Caco-2 (cell line): ENCODE measurements at regions not wholly inside any gene's neighbourhood (a gene's known extent, or its start where the extent isn't known, plus 50 kb on each side); places are given as distances from the start of the nearest gene placed in this dataset.

Source experiments
- BruUV-seq: library from RNA; stranded (reverse); fragments of 400-500 nt; replicated peaks from 2 replicates; lab custom pipeline; 2021; lab: Mats Ljungman, UMichigan
- CTCF ChIA-PET: fragments of 300-600 bp; sonication (Branson Sonifier 250); formaldehyde crosslinking; loops from one replicate; lab custom pipeline; 2022; ENCODE audit warnings: antibody characterized with exemption; lab: Charles Lee
- POLR2A ChIA-PET: fragments of 300-600 bp; sonication (Branson Sonifier 250); formaldehyde crosslinking; loops from one replicate; lab custom pipeline; 2022; ENCODE audit warnings: antibody characterized with exemption; lab: Charles Lee
- DNase-seq, 2 experiments: peaks; one replicate each; pipeline versions ENCODE4 v3.0.0 to v3.0.0-alpha.2; 2020 to 2022
- H3K27me3 ChIP-seq: replicated peaks from 2 replicates; pipeline ENCODE4 v1.6.0; 2011; ENCODE audit warnings: low read length; ENCODE audit not compliant: control insufficient read depth, insufficient read depth
- H3K36me3 ChIP-seq: 2 replicates; pipeline ENCODE4 v1.5.1; 2011; ENCODE audit warnings: low read length; ENCODE audit not compliant: control insufficient read depth, insufficient read depth
- H3K4me1 ChIP-seq: fragments of 250-450 bp; sonication (Bioruptor Pico); 2 replicates; pipeline ENCODE4 v1.5.1; 2020; ENCODE audit warnings: mild to moderate bottlenecking
- H3K4me3 ChIP-seq: 2 replicates; pipeline ENCODE4 v1.5.1; 2011; ENCODE audit warnings: low read depth, mild to moderate bottlenecking, control low read depth, low read length
- H3K9me3 ChIP-seq: fragments of 250-450 bp; sonication (Bioruptor Pico); 2 replicates; pipeline ENCODE4 v1.5.1; 2020; ENCODE audit warnings: mild to moderate bottlenecking, moderate library complexity
- H3K27ac Mint-ChIP-seq: one replicate; pipeline ENCODE4 v1.8.0; 2022; ENCODE audit warnings: mixed read lengths; ENCODE audit not compliant: unreplicated experiment
- H3K27me3 Mint-ChIP-seq: one replicate; pipeline ENCODE4 v1.8.0; 2022; ENCODE audit warnings: mixed read lengths; ENCODE audit not compliant: insufficient read depth, unreplicated experiment
- H3K36me3 Mint-ChIP-seq: one replicate; pipeline ENCODE4 v1.8.0; 2022; ENCODE audit warnings: mild to moderate bottlenecking, mixed read lengths; ENCODE audit not compliant: insufficient read depth, unreplicated experiment
- H3K4me1 Mint-ChIP-seq: one replicate; pipeline ENCODE4 v1.8.0; 2022; ENCODE audit warnings: low read depth, mixed read lengths; ENCODE audit not compliant: unreplicated experiment
- H3K4me3 Mint-ChIP-seq: one replicate; pipeline ENCODE4 v1.8.0; 2022; ENCODE audit warnings: mild to moderate bottlenecking, moderate library complexity, mixed read lengths; ENCODE audit not compliant: unreplicated experiment
- H3K9me3 Mint-ChIP-seq: one replicate; pipeline ENCODE4 v1.8.0; 2022; ENCODE audit warnings: mixed read lengths; ENCODE audit not compliant: unreplicated experiment
- CTCF ChIP-seq, 2 experiments: fragments of 200-600 bp in 1 of 2; IDR thresholded peaks; 1 replicate in 1 of 2; 2 replicates in 1 of 2; pipeline versions ENCODE4 v1.5.1 to v1.8.0; 2011 to 2022; ENCODE audit warnings: antibody characterized with exemption in 1 of 2, control low read depth in 1 of 2, inconsistent platforms in 1 of 2, low read depth in 1 of 2, low read length in 1 of 2, mild to moderate bottlenecking in 1 of 2, moderate library complexity in 1 of 2; ENCODE audit not compliant: insufficient read depth in 1 of 2, severe bottlenecking in 1 of 2, unreplicated experiment in 1 of 2
- intact Hi-C: fragments of 100-400 bp; cut with micrococcal nuclease; formaldehyde crosslinking; loops from one replicate; pipeline ENCODE4 v1.10.0; 2022; ENCODE audit not compliant: unreplicated experiment

GRCh38 chr5:106814961-106815360, 855.8 kb downstream of the EFNA5 start:
- H3K36me3 Mint-ChIP-seq: no peaks in the 10 kb centered on the region
- H3K9me3 ChIP-seq: no peaks in the 10 kb centered on the region
- intact Hi-C loops: no loop called here

GRCh38 chr5:106801554-106801953, 869.2 kb downstream of the EFNA5 start:
- Mint-ChIP-seq H3K27me3 (no peaks in the 10 kb centered on the region), H3K4me1 (no peaks in the 10 kb centered on the region), H3K9me3 (no peaks in the 10 kb centered on the region), H3K36me3 (no peaks in the 10 kb centered on the region), H3K4me3 (no peak overlapping the region), H3K27ac (no peak overlapping the region)
- TF ChIP-seq CTCF (IDR thresholded peaks at IDR 0.05; ENCODE audit: insufficient read depth in 1 of 2, low read depth in 1 of 2, low read length in 1 of 2, severe bottlenecking in 1 of 2, unreplicated experiment in 1 of 2): no peak
- no TSS peak for BruUV-seq
- ChIA-PET CTCF (no interaction called here), POLR2A (no interaction called here)
- Histone ChIP-seq H3K36me3 (no peaks in the 10 kb centered on the region), H3K27me3 (no peaks in the 10 kb centered on the region), H3K9me3 (no peaks in the 10 kb centered on the region), H3K4me3 (no peak overlapping the region), H3K4me1 (no peaks in the 10 kb centered on the region)
- DNase-seq: no peak
- intact Hi-C loops: no loop called here

More at GRCh38 chr5:106814961-106815360, 855.8 kb downstream of the EFNA5 start:
- no peaks in the 10 kb centered on the region for H3K4me1 ChIP-seq
- H3K4me3 ChIP-seq: no peak overlapping the region
- no peak for DNase-seq
- ChIA-PET POLR2A (no interaction called here), CTCF (no interaction called here)
- H3K36me3 ChIP-seq: no peaks in the 10 kb centered on the region
- TF ChIP-seq CTCF (IDR thresholded peaks at IDR 0.05; ENCODE audit: insufficient read depth in 1 of 2, low read depth in 1 of 2, low read length in 1 of 2, severe bottlenecking in 1 of 2, unreplicated experiment in 1 of 2): no peak
- Mint-ChIP-seq H3K27me3 (no peaks in the 10 kb centered on the region), H3K4me3 (no peak overlapping the region), H3K9me3 (no peaks in the 10 kb centered on the region), H3K4me1 (no peaks in the 10 kb centered on the region), H3K27ac (no peak overlapping the region)
- H3K27me3 ChIP-seq: no peaks in the 10 kb centered on the region
- no TSS peak for BruUV-seq

GRCh38 chr5:106797996-106798395, 872.7 kb downstream of the EFNA5 start:
- no peaks in the 10 kb centered on the region for H3K9me3 Mint-ChIP-seq
- H3K36me3 Mint-ChIP-seq: no peaks in the 10 kb centered on the region
- H3K4me1 ChIP-seq: no peaks in the 10 kb centered on the region
- ChIA-PET CTCF (no interaction called here), POLR2A (no interaction called here)
- intact Hi-C loops: no loop called here
- H3K9me3 ChIP-seq: no peaks in the 10 kb centered on the region
- H3K4me3 ChIP-seq: no peak overlapping the region
- H3K36me3 ChIP-seq: no peaks in the 10 kb centered on the region
- no peaks in the 10 kb centered on the region for H3K4me1 Mint-ChIP-seq
- TF ChIP-seq CTCF (IDR thresholded peaks at IDR 0.05; ENCODE audit: insufficient read depth in 1 of 2, low read depth in 1 of 2, low read length in 1 of 2, severe bottlenecking in 1 of 2, unreplicated experiment in 1 of 2): no peak
- H3K27ac Mint-ChIP-seq: no peak overlapping the region
- H3K4me3 Mint-ChIP-seq: no peak overlapping the region
- BruUV-seq: no TSS peak
- H3K27me3 Mint-ChIP-seq: no peaks in the 10 kb centered on the region
- DNase-seq: no peak
- no peaks in the 10 kb centered on the region for H3K27me3 ChIP-seq
